ENCODE measurements at regions not wholly inside any gene's neighbourhood (a gene's known extent, or its start where the extent isn't known, plus 50 kb on each side); places are given as distances from the start of the nearest gene placed in this dataset.

DNA sequence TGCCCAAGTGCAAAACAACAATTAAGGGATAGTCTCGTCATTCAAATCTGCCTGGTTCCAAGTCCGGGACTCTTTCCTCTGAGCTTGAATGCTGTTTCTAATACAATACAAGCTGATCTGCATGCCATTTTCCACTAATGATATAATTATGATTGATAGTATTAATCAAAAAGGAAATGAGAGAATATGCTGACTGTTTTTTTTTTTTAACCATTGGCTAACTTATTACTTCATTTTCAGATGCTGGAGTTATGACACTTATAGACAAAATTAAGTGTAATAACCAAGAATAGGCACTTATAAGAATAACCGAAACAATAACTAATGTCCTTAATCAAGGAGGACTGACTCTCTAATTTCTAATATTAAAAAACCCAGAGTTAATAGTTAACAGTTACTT lies 343.6 kb downstream of the LPIN1 start:
- no peak for DNase-seq

DNA sequence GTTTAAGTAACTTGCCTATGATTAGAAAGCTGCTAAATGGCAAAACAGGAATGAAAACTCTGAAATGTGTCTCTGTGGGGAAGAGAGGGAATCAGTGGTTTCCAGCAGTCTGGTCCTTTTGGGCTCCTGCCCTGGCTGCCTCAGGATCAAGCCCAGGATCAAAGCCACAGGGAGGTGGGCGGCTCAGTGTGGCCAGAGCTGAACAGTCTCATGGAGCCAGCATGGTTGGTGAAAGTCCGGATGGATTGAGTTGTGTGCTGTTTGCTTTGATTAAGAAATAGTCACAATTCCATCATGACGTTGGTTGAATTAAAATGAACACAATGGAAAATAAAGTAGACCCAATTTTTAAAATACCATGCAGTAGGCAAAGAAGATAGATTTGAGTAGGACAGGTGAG lies 344.2 kb downstream of the LPIN1 start:
- no peak for DNase-seq

DNA sequence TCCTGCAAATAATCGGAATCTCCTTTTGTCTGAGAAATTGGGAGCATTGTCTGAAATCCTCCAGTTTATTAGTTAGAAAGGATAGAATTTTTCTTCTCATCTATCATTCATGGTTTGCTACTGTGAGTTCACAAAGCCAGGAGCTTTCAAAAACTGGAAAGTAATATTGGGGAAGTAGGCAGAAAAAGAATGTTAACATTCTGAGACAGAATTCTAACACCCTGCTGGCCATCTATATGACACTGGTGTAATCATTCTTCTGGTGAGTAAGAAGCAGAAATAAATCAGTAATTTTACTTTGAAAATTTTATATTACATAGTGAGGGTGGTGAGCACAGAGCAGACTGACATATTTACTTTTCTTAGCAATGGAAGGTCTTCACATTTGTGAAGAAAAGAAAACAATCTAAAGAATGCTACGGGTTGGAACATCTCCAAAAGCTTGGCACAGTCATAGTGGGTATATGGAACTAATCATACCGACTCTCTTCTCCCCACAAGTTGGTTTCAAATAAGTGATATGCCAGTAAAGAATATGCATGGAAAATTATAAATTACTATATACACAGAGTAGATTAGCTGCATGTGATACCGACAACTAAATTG lies 344.9 kb downstream of the LPIN1 start:
- DNase-seq = no peak

DNA sequence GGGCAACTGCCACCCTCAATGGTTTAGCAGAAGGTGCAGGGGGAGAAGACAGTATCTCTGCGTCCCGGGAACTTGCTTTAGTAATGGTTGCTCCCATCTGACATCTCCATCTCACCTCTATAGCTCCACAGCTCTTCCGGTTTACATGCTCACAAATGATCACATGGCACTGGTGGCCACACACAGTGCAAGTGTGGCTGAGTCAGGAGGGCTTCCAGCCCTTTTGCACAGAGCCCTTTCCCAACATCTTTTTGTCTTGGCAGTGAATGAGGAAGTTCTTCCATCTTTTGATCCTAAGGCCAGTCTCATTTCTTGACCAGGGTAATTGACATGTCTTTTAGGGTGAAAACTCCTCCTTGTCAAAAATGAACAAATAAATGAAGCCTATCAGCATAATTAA lies 347.7 kb downstream of the LPIN1 start:
- no peak for DNase-seq

DNA sequence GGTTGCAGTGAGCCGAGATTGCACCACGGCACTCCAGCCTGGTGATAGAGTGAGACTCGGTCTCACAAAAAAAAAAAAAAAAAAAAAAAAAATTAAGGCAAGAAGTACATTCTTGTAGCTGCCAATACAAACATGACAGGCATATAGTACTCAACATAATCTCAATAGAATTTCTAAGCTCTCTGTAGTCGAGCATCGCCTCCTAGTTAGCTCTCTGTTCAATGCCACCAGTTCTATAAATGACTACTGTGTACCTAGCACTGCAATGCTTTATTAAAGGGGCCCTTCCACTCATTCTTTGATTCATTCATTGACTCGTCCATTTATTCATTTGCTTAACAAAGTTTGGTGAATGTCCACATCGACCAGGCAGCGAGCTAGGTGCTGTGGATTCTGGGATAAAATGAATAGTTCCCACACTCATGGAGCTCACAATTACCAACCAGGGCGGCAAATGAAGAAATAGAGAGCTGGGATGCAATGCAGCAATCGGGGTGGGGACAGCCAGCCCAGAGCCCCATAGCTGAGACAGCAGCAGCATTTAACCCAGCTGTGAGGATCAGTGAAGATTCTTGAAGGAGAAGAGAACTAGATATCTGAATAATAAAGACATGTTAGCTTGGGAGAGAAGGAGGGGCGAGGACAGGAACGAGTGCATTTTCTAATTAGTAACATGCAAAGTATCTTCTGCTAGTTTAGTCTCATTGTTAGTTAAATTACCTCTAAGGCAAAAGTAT lies 349.8 kb downstream of the LPIN1 start:
- no peak for DNase-seq

DNA sequence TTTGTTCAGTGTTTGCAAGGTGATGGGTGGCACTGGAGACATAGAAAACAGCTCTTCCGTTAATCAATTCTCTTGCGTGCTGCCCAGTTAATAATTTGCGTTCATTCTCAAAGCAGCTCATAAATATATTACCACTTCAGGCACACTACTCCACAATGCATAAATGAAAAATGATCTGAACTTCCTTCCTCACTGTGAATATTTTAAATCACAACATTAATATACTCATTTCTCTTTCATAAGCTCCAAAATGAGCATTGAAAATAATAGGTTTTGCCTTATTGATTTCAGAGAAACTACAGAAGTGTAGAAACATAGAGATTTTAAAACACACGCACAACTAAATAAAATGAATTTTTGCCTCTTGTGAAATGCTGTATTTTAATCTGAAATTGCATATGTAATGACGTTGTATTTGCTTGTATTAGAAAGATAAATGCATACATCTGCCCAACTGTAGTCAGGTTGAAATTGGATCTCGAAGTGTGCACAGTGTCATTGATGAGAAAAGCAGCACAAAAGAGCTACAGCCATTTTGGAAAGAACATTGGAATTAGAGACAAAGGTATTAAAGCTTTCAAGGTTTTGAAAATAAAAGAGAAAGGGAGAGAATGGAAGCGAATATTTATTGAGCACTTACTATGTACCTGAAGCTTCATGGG lies 350.5 kb downstream of the LPIN1 start:
- no peak for DNase-seq

DNA sequence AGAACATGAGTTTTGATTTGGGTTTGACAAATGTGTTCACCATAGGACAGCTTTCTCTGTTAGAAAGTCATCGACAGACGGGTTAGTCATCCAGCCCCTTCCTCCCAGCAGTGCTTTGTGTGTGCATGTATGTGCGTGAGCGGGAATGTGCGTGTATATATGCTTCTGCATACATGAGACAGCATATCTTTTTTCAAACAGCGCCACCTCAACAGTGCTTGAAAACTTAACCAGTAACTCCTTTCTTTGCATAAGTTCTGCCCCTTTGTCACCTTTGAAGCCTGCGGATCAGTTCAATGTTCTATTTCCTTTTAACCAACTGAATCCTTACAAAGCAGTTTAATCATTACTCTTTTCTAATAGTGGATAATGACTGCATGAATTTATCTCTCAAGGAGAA lies 351.4 kb downstream of the LPIN1 start:
- no peak for DNase-seq

DNA sequence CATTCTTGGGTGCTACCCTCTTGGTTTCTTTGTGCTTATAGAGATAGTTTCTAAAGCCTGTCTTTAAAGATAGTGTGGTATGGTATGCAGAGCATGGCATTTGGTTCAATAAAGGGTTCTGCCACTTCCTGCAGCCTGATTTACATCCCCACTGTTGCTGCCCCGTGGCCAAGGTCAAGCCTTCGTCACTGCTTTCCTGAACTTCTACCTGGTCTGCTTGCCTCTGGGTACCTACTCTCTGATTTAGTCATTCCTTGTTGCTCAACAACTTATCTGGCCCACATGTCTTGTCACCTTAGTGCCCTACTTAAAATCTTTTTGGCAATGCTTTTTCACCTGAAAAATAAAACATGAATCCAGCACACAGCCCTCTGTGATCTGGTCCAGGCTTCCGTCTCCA lies 352.9 kb downstream of the LPIN1 start:
- DNase-seq = no peak

DNA sequence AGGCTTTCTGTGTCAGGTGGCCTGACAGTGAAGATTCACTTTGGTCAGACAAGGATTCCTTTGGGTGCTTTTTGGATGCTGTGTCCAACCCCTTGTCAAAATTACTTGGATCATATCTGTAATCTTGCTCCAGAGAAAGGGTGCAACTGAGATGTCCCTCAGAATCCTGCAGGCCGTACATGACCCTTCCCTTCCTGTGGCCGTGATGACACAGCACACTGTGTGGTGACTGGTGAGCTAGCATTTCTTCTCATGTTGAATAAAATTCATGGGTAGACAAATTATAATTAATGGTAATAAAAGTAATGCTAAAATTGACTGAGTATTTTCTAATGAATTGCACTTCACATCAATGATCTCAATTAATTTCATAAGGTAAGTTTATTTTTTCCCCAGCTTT lies 356.2 kb downstream of the LPIN1 start:
- no peak for DNase-seq

DNA sequence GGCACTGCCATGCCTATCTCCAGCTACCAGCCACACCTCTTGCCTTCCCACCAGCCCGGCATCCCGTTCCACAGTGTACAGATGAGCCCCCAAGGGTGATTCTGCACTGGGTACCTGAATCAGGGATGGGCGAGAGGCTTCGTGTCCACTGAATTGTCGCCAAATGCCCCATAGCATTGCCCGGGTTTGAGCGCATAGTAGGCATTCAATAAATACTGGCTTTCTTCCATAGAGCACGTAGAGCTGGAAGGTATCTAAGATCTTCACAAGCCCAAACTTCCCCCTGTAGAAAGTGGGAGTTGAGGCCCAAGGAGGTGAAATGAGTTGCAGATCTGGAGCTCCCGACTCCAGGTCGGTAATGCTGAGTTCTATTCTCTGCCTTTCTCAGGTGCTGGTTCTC lies 358.7 kb downstream of the LPIN1 start:
- DNase-seq = no peak

DNA sequence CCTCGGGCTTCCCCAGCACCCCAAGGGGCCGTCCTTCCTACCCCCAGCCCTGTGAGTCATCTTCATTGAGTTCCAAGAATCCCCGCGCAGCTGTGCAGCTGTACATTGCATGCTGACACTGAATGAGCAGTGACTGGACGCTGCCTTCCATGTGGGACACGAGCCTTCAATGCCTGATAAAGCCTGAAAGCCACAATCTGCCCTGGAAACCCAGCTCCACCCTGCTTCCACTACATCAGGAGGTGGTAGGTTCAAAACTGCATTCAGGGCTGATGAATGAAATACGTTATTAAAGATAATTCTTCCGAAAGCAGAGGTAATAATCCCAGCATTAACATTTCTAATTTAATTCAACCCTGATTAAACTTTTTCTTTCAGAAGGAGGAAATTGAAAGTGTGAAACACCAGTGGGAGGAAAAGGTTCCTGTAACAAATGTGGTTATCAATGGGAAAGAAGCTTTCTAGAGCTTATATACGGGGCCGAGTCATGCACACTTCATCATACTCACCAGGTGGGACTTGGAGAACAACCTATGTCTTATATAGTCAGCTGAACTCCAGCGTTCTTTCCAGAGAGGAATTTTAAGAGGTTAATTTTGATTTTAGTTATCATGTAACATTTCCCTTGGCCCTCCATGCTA lies 360.1 kb downstream of the LPIN1 start:
- no peak for DNase-seq

DNA sequence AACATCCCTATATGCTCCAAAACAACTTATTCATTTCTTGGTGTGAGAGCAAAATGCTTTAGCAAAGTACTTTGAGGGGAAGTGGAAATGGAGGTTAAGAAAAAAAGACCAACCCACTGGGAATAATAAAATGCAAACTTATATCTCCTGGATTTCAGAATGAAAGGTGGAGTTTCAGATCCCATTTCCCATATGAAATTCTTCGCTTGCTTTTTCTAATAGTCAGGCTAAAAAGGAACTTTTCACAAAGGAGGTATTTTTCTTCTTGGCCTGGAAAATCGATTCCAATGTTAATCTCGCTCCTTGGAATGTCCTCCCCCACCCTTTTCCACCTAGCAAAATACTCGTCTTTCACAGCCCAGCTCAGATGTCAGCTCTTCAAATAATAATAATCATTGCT lies 360.9 kb downstream of the LPIN1 start:
- no peak for DNase-seq

DNA sequence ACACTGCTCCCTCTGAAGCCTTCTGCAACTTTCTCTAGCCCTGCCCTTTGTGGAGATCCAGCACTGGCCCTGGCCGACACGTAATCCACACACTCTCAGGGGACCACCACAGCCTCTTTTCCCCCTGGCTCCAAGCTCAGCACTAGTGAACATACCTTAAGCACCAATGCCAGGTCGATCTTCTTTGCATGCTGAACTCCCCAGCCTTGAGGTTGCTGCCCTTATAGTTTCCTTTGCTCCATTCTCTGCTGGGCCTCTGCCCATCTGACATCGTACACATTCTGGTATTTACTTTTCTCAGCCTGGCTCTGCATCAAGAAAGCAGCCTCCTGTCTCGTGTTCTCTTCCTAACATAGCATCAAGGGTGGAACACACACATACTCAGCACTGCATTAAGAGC lies 361.5 kb downstream of the LPIN1 start:
- DNase-seq = no peak

DNA sequence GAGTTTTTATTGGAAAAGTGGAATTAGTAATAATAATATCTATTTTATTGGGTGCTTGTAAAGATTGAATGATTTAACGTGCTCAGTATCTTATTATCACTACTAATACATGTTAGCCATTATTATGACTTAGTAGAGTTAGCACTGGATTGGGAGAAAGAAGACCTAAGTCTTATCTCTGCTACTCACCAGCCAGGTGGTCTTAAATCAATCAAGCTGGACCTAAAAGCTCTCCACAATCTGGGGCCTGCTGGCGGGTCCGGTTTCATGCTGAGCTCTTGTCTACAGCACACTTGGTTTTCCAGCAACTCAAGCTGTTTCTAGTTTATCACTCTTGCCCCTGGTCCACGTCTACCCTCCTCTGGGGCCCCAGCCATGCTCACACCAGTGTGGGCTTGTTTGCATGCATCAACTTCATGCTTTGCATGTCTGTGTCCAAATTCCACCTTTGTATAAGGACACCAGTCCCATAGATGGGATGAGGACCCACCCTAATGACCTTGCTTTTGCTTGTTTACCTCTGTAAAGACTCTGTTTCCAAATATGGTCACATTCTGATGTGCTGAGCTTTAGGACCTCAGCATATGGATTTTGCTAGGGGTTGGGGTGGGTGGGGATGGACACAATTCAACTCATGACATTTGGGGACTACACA lies 363.1 kb downstream of the LPIN1 start:
- no peak for DNase-seq

DNA sequence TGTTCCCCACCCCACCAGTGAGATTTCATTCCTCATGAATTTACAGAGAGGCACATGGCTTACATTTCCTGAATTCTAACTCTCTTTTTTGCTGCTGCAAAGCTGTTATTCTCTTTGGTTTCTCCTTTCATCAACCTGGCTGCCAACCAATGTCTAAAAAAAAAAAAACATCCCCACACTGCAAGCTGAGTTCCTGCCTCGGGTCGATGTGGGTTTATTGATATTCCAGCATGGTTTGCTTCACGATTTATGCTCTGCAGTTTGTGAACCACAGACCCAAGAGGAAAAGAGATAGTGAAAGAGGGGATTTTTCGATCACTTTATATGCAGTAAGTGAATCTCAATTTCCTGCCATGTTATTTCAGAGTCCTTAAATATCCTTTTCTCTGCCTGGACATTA lies 363.6 kb downstream of the LPIN1 start:
- DNase-seq = no peak

DNA sequence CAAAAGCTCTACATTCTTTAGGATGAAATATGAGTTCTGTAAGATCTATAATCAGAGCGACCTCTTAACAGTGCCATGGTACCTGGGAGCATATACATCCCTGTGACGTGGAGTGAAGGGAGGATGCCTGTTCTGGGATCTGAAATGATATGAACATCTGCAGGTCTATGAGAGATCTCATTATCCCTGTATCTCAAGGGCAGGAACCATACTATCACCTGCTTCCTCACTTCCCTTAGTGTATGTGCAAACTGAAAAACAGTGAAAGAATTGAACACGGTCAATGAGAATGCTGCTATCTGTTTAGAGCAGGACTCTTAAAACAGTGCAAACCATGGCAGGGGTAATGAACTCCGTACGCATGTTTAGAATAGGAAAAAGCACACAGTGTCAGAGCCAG lies 364.0 kb downstream of the LPIN1 start:
- DNase-seq = no peak

DNA sequence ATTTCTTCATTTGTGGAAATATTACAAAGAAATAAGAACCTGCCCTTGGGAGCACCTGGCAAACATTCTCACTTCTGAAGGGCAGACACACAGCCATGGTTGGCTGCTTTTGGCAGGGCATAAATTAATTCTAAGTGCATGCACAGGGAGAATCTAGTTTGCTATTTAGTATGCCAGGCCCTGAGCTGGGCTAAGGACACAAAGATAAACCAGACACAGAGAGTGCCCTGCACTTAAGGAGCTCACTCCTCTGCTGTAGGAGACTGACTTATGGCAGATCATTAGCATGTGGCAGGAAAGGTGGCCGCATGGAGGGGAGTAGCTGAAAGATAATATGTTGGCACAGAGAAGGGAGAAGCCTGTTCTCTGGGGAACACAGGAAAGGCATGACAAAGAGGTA lies 367.0 kb downstream of the LPIN1 start:
- no peak for DNase-seq

DNA sequence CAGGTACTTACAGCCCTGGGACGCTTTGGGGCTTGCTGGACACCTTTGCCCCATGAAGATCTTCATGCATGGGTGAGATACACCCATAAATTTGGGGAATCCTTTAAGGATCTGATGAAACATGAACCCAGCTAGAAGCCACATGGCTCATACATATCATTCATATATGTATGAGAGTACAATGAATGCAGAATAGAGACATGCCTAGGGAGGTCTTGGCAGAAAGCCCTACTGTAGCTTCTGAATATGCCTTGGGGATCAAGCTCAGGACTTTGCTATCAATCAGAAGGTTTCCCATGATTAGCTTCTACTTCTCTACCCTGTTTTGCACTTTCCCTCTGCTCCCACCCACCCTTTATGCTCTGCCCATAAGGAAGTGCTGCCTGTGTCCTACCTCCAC lies 368.4 kb downstream of the LPIN1 start:
- DNase-seq = no peak

DNA sequence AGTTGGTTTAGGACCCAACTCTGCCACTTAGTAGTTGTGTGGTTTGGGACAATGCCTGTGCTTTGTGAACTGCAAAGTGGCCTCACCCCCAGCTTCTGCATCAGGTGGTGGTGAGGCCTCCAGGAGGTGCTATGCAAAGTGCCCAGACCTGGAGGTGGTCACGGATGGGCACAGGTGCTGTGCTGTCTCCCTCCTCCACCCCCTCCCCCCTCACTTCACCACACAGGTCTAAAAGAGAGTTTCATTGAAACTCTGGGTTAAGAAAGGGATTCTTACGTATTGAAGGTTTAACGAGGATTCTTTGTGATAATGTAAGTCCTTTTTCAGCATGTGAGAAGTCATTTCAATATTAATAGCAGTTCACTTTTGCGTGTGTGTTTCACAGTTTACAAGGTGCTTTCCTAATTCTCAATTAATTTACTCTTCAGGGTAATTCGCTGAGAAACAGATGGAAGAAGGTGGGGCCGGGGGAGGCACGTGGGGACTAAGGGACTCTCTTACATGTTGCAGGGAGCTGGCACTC lies 369.9 kb downstream of the LPIN1 start:
- no peak for DNase-seq

DNA sequence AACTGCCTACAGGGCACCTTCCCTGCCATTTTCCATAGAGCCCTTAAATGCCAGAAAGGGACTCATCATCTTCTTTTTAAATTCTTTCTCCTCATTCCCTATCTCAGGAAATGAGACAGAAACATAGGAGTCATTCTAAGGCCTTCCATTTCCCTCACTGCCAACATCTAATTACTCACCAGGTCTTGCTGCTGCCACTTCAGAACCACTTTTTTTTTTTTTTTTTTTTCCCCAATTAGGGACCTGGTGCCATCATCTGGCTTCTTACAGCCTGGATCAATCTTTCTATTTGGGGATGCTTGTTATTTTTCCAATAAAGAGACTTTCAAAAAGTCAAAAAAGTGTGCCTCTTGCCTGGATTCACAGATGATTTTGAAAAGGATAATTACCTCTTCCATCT lies 373.4 kb downstream of the LPIN1 start:
- no peak for DNase-seq

DNA sequence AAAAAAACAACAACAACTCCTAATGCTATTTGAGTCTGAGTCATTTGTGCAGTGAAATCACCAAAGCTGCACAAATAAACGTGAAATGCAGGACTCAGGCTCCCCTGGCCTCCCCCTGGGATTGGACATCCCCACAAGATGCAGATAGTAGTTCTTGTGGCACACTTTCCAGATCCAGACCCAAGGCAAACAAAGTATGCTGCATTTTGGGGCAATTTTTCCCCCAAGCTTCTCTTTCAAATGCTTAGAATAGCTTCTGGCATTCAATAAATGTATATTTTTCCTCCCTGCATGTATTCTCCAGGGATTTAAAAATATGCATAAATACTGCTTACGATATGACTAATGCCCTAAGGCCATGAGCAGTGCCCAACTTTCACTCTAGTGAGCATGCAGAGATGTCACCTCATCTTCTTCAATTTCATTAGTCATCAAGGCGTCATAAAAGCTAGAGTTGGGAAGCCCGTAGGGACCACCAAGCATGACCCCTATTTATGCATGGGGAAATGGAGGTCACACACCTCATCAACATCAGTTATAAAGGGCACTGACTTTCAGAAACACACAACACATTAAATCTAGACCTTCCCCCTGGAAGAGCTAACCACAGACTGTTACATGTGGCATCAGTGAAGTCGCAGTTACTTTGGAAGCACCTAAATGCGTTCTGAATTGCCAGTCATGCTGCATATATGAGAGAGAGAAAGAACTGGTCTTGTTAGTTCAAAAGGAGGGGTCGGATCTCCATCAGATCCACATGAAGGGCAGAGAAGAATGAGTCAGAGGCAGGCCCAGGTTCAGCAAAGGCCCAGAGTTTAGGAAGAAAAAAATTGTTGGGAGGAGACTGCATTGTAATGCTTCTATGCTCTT lies 374.1 kb downstream of the LPIN1 start:
- DNase-seq = no peak

DNA sequence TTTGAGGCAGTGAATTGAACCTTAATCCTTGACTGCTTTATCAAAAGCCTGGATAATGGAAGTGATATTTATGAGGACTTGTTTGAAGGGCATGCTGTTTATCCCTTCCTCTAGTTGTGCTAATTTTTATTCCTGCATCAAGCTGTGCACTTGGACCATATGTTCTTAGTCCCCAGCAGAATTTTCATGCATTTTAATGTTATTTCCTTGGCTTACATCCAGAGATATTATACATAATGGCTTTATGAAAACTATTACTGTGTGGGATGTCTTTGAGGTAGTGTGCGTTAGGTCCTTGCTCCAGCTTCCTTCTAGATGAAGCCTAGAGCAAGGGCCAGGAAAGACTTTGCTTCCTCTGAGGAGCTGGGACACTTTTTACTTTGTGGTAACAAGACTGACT lies 378.4 kb downstream of the LPIN1 start:
- DNase-seq = no peak
